GM13976 (cell line): ENCODE measurements at regions not wholly inside any gene's neighbourhood (a gene's known extent, or its start where the extent isn't known, plus 50 kb on each side); places are given as distances from the start of the nearest gene placed in this dataset.

ENCODE experiments used
- DNase-seq: peaks from one replicate; pipeline ENCODE4 v3.0.0; 2012; ENCODE audit warnings: low spot score
- CTCF ChIP-seq: IDR thresholded peaks from 2 replicates; pipeline ENCODE4 v1.5.1; 2012; ENCODE audit warnings: borderline replicate concordance, mild to moderate bottlenecking; ENCODE audit not compliant: insufficient read depth; ENCODE audit errors: extremely low read depth, missing control alignments, control extremely low read depth
- in situ Hi-C: fragments of 300-500 bp; cut with MboI; formaldehyde crosslinking; loops from one replicate; pipeline ENCODE4 v1.12.0; 2022; ENCODE audit warnings: low sequenced_read_pairs, mixed read lengths, inconsistent platforms; ENCODE audit not compliant: unreplicated experiment

GRCh38 chr14:53491256-53491883 lies 338.2 kb upstream of the DDHD1 start:
- no peak for TF ChIP-seq CTCF
- no peak for DNase-seq
- in situ Hi-C loops, result no loop called here

- in situ Hi-C loops, result no loop called here
- no peak for TF ChIP-seq CTCF
- no peak for DNase-seq
These were observed 325.1 kb upstream of the DDHD1 start for GRCh38 chr14:53478174-53478573.

- no peak for TF ChIP-seq CTCF
- DNase-seq, result no peak
- in situ Hi-C loops, result no loop called here
These were observed 320.4 kb upstream of the DDHD1 start for GRCh38 chr14:53473480-53473879.

DNA sequence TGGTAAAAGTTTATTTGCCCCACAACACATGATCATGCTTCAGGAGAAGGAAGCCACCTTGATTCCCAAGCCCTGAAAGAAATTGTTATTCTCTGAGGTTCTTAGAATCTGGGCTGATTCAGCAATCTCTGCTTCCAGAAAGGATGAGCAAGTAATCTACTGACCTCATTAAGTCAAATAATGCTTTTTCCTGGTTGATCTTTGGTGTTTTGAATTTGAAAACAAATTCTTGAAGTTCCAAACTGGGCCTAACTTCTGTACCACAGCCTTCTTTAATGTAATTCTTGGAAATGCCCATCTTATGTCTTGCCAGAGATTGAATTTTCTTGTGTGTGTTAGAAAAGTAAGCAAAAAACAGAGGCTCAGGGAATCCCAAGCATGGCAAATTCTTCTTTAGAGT lies 319.2 kb upstream of the DDHD1 start:
- no peak for TF ChIP-seq CTCF
- in situ Hi-C loops, result no loop called here
- no peak for DNase-seq

DNA sequence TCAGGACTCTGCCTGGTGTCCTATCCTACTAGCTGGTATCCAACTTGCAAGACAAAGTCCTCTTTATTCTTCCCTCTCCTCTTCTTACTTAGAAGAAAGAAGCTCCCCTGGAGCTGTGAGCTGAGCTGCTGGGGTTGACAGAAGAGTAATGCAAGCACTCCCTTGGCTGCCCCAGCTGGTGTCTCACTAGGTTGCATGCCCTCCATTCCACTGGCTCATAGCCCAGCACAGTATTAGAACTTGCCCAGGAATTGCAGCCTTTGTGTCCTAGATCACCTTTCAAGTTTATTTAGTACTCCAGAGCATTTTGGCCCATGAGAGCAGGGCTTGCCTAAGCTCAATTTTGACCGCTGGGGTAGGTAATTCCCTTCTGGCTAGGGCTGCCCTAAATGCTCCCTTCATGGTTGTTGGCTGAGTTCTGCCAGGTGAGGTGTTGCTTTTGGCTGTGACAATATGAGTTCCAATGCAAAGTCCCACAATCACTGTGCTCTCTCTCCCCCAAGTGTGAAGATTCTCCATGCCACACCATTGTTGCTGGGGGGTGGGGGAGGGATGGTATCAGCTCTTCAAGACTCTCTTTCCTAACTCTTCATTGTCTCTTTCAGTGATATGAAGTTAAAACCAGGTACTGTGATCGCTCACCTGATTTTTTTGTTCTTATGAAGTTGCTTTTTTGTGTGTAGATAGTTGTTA lies 317.4 kb upstream of the DDHD1 start:
- in situ Hi-C loops, result no loop called here
- DNase-seq, result no peak

DNA sequence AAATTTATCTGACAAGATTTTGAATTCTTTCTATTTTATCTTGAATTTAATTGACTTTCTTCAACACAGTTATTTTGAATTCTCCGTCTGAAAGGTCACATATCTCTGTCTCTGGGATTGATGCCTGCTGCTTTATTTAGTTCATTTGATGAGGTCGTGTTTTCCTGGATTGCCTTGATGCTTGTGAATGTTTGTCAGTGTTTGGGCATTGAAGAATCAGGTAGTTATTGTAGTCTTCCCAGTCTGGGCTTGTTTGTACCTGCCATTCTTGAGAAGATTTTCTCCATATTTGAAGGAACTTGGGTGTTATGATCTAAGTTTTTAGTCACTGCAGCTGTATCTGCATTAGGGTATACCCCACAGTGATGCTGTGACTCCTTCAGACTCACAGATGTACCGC lies 315.8 kb upstream of the DDHD1 start:
- TF ChIP-seq CTCF, result no peak
- in situ Hi-C loops, result no loop called here
- DNase-seq, result no peak

More for the DNA sequence above, 317.4 kb upstream of the DDHD1 start:
- TF ChIP-seq CTCF, result no peak

- in situ Hi-C loops, result no loop called here
- no peak for TF ChIP-seq CTCF
- no peak for DNase-seq
These were observed 311.3 kb upstream of the DDHD1 start for GRCh38 chr14:53464376-53464775.
